AG10803 (cell line): ENCODE measurements at regions not wholly inside any gene's neighbourhood (a gene's known extent, or its start where the extent isn't known, plus 50 kb on each side); places are given as distances from the start of the nearest gene placed in this dataset.

Source experiments
- DNase-seq: peaks from one replicate; pipeline ENCODE4 v3.0.0; 2010; ENCODE audit warnings: low read depth
- H3K4me3 ChIP-seq: 2 replicates; pipeline ENCODE4 v1.5.1; 2011; ENCODE audit warnings: mild to moderate bottlenecking, low read length, control low read depth
- TF ChIP-seq, protein P1 (sequence below): conservative IDR thresholded peaks from 2 replicates; pipeline ENCODE4 v1.5.1; 2011; ENCODE audit warnings: mild to moderate bottlenecking, low read length, control low read depth, inconsistent platforms

DNA sequence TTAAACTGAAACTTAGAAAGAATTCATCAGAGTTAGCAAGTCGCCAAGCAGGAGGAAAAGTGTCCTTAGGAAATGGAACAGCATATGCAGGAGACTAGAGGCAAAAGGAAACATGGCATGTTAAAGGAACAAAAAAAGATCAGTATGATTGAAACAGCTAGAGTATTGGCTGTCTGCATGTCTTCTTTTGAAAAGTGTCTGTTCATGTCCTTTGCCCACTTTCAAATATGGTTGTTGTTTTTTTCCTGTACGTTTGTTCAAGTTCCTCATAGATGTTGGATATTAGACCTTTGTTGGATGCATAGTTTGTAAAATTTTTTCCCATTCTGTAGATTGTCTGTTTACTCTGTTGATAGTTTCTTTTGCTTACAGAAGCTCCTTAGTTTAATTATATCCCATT lies 161.6 kb downstream of the NR4A2 start:
- no peak overlapping the region for H3K4me3 ChIP-seq
- TF ChIP-seq, protein P1, sequence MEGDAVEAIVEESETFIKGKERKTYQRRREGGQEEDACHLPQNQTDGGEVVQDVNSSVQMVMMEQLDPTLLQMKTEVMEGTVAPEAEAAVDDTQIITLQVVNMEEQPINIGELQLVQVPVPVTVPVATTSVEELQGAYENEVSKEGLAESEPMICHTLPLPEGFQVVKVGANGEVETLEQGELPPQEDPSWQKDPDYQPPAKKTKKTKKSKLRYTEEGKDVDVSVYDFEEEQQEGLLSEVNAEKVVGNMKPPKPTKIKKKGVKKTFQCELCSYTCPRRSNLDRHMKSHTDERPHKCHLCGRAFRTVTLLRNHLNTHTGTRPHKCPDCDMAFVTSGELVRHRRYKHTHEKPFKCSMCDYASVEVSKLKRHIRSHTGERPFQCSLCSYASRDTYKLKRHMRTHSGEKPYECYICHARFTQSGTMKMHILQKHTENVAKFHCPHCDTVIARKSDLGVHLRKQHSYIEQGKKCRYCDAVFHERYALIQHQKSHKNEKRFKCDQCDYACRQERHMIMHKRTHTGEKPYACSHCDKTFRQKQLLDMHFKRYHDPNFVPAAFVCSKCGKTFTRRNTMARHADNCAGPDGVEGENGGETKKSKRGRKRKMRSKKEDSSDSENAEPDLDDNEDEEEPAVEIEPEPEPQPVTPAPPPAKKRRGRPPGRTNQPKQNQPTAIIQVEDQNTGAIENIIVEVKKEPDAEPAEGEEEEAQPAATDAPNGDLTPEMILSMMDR = no peak
- DNase-seq = no peak

DNA sequence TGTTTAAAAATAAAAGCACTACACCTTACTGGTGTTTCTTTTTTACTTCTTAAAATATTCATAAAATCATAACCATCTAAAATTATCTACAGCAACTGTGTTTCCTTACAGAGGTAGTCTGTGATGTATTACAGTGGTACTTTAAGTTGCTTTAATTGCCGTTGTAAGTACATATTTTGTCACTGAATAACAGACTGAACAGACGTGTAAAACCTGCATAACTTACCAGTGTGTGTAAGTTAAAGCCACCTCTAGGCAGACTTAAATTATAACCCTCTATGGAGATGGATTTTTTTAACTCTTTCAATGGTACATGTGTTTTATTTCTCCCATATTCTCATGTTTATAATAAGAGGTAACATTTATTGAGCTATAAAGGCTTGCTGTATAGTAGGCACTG lies 166.8 kb downstream of the NR4A2 start:
- TF ChIP-seq, protein P1 = no peak
- DNase-seq = no peak
- H3K4me3 ChIP-seq = no peak overlapping the region

DNA sequence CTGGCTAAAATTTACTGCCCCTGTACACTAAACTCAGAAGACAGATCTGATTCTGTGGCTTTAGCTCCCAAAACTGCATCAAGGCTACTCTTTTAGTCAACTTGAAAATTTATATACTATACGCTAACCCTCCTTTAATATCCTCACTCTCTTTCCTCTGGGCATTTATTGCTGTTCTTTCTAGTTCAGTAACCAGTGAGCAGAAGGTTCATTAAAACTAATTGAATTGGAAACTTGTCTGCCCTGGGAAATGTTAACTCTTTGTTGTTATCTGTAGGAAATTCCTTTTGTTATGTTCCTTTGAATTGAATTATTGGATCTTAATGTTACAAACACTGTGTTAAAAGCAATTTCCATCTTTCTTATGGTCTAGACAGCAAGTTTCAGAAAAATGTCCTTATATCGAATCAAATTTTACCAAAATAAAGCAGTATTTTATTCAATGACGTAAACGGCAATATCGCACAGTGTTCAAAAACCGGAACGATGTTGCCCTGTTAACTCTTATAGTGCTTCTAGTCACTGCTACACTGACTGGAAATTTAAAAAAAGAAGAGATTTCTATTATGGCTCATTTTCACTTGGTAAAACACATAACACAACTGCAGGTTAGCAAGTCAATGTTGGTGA lies 168.3 kb downstream of the NR4A2 start:
- no peak overlapping the region for H3K4me3 ChIP-seq
- DNase-seq = no peak
- TF ChIP-seq, protein P1 = no peak

DNA sequence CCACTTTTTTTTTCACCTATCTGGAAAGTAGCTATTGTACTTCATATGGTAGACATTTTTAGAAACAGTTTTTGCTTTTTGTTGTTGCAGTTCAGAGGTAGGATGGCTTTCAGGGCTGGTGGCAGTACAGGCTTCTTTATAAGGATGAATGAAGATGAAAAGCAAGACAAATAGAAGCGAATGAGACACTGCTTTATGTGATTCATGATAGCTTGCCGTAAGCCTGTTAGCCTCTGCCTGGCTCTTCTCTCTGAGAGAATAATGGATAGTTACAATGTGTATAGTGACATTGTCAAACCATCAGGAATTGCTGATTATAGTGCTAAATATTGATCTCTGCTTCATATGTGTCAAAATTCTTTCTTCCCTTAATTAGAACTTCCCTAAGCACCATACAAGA lies 173.7 kb downstream of the NR4A2 start:
- DNase-seq = no peak
- no peak overlapping the region for H3K4me3 ChIP-seq
- TF ChIP-seq, protein P1 = no peak

DNA sequence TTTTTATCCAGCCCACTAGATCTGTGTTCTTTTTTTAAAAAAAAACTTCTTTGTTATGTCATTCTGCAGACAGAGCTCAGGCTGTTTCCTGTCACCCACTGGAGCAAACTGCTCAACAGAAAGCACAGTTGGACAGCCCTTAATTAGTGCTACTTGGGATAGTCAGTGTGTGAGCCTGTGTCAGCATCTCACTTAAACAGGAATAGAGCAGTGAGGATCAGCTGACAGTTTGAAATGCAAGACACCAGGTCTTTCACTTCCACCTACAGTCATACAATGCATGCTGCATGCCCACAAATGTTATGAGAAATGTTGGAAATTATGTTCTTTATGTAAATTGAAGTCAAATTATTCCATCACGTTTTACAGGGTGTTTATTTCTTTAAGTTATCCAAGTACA lies 174.9 kb downstream of the NR4A2 start:
- TF ChIP-seq, protein P1 = no peak
- no peak overlapping the region for H3K4me3 ChIP-seq
- no peak for DNase-seq

DNA sequence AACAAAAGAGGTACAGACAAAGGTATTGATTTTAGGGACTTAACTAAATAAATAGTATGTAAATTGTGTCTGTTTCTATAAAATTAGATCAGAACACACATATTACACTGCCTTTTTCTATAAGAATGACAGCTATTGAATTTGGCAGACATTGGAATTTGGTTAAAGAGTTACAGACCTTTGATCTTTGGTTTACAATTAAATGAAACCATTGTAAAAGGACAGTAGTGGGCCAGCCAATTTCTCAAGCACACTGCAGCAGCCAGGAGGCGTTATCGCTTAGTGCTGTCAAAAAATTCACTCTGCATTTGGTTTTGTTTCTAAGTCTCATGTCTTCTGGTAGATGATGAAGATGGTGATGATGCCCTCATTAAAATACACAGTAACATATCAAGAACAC lies 175.9 kb downstream of the NR4A2 start:
- no peak for DNase-seq
- TF ChIP-seq, protein P1 = peak; percentile 24; the same call in 1 of the 2 replicates
- H3K4me3 ChIP-seq = no peak overlapping the region

DNA sequence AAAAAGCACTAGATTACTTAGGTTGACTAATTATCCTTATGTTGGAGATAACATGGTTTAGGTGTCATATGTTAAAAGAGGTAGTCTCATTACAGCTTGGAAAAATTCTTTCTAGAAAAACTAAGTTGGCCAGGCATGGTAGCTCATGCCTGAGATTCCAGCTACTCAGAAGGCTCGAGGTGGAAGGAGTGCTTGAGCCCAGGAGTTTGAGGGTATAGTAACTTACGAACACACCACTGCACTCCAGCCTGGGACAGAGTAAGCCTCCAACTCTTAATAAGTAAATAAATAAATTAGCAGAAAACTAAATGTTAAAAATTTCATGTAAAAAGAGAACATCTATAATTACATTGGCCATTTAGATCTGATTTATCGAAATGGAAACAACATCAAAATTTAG lies 177.2 kb downstream of the NR4A2 start:
- TF ChIP-seq, protein P1 = no peak
- no peak overlapping the region for H3K4me3 ChIP-seq
- DNase-seq = no peak
